Neural cell (in vitro differentiated cells): ENCODE measurements at regions not wholly inside any gene's neighbourhood (a gene's known extent, or its start where the extent isn't known, plus 50 kb on each side); places are given as distances from the start of the nearest gene placed in this dataset.

Source experiments
- H2AFZ ChIP-seq: fragments of 200-600, 300-800 bp; sonication (generic), shearing (Covaris generic); 2 replicates; pipeline ENCODE4 v1.6.0; 2014; ENCODE audit warnings: low read depth, mild to moderate bottlenecking, antibody characterized with exemption, low read length, moderate library complexity
- H3F3A ChIP-seq: fragments of 200-600 bp; shearing (Covaris generic); 2 replicates; pipeline ENCODE4 v1.6.1; 2016; ENCODE audit warnings: mild to moderate bottlenecking, moderate library complexity, mixed read lengths, antibody characterized with exemption, low read length; ENCODE audit not compliant: insufficient read depth, poor library complexity, severe bottlenecking
- H3K27ac ChIP-seq: fragments of 200-600, 300-800 bp; sonication (generic), shearing (Covaris generic); 2 replicates; pipeline ENCODE4 v1.5.1; 2014; ENCODE audit warnings: mild to moderate bottlenecking, low read length, moderate library complexity
- H3K27me3 ChIP-seq: fragments of 300-800, 200-600 bp; sonication (generic), shearing (Covaris generic); 2 replicates; pipeline ENCODE4 v1.6.0; 2014; ENCODE audit warnings: mild to moderate bottlenecking, low read depth, low read length, moderate library complexity; ENCODE audit not compliant: insufficient read depth
- H3K36me3 ChIP-seq: fragments of 300-800, 200-600 bp; sonication (generic), shearing (Covaris generic); 2 replicates; pipeline ENCODE4 v1.5.1; 2014; ENCODE audit warnings: mild to moderate bottlenecking, antibody characterized with exemption, low read length, moderate library complexity; ENCODE audit not compliant: insufficient read depth
- H3K4me2 ChIP-seq: fragments of 300-800, 200-600 bp; sonication (generic), shearing (Covaris generic); 2 replicates; pipeline ENCODE4 v1.6.0; 2014; ENCODE audit warnings: mild to moderate bottlenecking, low read length
- H3K4me3 ChIP-seq: fragments of 300-800, 200-600 bp; sonication (generic), shearing (Covaris generic); 2 replicates; pipeline ENCODE4 v1.5.1; 2014; ENCODE audit warnings: mild to moderate bottlenecking, low read length, moderate library complexity
- H3K79me2 ChIP-seq: fragments of 200-600 bp; shearing (Covaris generic); replicated peaks from 2 replicates; pipeline ENCODE4 v1.6.0; 2014; ENCODE audit warnings: mild to moderate bottlenecking, low read length, moderate library complexity; ENCODE audit not compliant: insufficient read depth
- H3K9ac ChIP-seq: fragments of 300-800, 200-600 bp; sonication (generic), shearing (Covaris generic); 2 replicates; pipeline ENCODE4 v1.6.1; 2016; ENCODE audit warnings: mild to moderate bottlenecking, low read length, mixed read lengths
- H3K9me2 ChIP-seq: fragments of 200-600 bp; shearing (Covaris generic); 2 replicates; pipeline ENCODE4 v1.6.1; 2016; ENCODE audit warnings: mild to moderate bottlenecking, low read length, mixed read lengths; ENCODE audit not compliant: insufficient read depth
- H3K9me3 ChIP-seq: fragments of 200-600, 300-800 bp; sonication (generic), shearing (Covaris generic); 2 replicates; pipeline ENCODE4 v1.6.1; 2016; ENCODE audit warnings: mild to moderate bottlenecking, mixed run types, low read length, moderate library complexity, mixed read lengths
- H4K20me1 ChIP-seq: fragments of 200-600 bp; shearing (Covaris generic); 2 replicates; pipeline ENCODE4 v1.6.1; 2016; ENCODE audit warnings: mild to moderate bottlenecking, mixed run types; ENCODE audit not compliant: insufficient read depth
- EP300 ChIP-seq: fragments of 450-650 bp; conservative IDR thresholded peaks from 2 replicates; pipeline ENCODE4 v1.6.1; 2014; ENCODE audit warnings: antibody characterized with exemption, mild to moderate bottlenecking, moderate library complexity; ENCODE audit not compliant: poor library complexity, severe bottlenecking
- EZH2 ChIP-seq: fragments of 200-600, 300-800 bp; shearing (Covaris generic), sonication (generic); IDR thresholded peaks from 2 replicates; pipeline ENCODE4 v1.6.1; 2014; ENCODE audit warnings: antibody characterized with exemption, low read length, borderline replicate concordance, mild to moderate bottlenecking; ENCODE audit not compliant: insufficient read depth, poor library complexity, severe bottlenecking
- MXI1 ChIP-seq: fragments of 450-650 bp; conservative IDR thresholded peaks from 2 replicates; pipeline ENCODE4 v1.6.1; 2014; ENCODE audit warnings: antibody characterized with exemption, mild to moderate bottlenecking; ENCODE audit not compliant: poor library complexity, severe bottlenecking
- POLR2AphosphoS5 ChIP-seq: IDR thresholded peaks from 2 replicates; pipeline ENCODE4 v1.6.1; 2012
- RAD21 ChIP-seq: fragments of 450-650 bp; conservative IDR thresholded peaks from 2 replicates; pipeline ENCODE4 v1.6.1; 2014; ENCODE audit warnings: antibody characterized with exemption, mild to moderate bottlenecking, moderate library complexity
- SMC3 ChIP-seq: fragments of 450-650 bp; conservative IDR thresholded peaks from 2 replicates; pipeline ENCODE4 v1.6.1; 2014; ENCODE audit warnings: antibody characterized with exemption, mild to moderate bottlenecking, moderate library complexity; ENCODE audit not compliant: poor library complexity
- TAF1 ChIP-seq: IDR thresholded peaks from 2 replicates; pipeline ENCODE4 v1.6.1; 2012; ENCODE audit warnings: low read depth
- TF ChIP-seq, protein P1 (sequence below): IDR thresholded peaks from 2 replicates; pipeline ENCODE4 v1.6.1; 2012; ENCODE audit warnings: borderline replicate concordance
- TF ChIP-seq, protein P2 (sequence below): fragments of 450-650 bp; IDR thresholded peaks from 2 replicates; pipeline ENCODE4 v1.5.1; 2014; ENCODE audit warnings: antibody characterized with exemption, mild to moderate bottlenecking, moderate library complexity; ENCODE audit not compliant: poor library complexity, severe bottlenecking

DNA sequence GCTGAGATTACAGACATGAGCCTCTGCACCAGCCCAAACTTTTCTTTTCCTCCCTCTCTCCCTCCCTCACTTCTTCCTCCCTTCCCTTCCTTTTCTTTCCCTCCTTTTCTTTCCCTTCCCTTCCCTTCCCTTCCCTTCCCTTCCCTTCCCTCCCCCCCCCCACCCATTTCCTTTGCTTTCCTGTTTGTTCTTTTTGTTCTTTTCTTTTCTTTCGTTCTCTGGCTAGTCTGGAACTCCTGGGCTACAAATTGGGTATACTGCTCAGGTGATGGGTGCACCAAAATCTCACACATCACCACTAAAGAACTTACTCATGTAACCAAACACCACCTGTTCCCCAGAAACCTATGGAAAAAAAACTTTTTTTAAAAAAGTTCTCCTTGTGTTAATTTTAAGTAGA, 174.8 kb upstream of the CHODL start:
- Histone ChIP-seq H2AFZ (no peak overlapping the region), H3K9ac (no peak overlapping the region), H3K36me3 (no peaks in the 10 kb centered on the region), H3K27ac (no peak overlapping the region), H4K20me1 (no peaks in the 10 kb centered on the region), H3K4me3 (no peak overlapping the region), H3K9me3 (no peaks in the 10 kb centered on the region), H3K4me2 (no peak overlapping the region), H3K9me2 (no peaks in the 10 kb centered on the region), H3K27me3 (no peaks in the 10 kb centered on the region), H3K79me2 (no peaks in the 10 kb centered on the region), H3F3A (no peaks in the 10 kb centered on the region)
- TF ChIP-seq, protein P1, sequence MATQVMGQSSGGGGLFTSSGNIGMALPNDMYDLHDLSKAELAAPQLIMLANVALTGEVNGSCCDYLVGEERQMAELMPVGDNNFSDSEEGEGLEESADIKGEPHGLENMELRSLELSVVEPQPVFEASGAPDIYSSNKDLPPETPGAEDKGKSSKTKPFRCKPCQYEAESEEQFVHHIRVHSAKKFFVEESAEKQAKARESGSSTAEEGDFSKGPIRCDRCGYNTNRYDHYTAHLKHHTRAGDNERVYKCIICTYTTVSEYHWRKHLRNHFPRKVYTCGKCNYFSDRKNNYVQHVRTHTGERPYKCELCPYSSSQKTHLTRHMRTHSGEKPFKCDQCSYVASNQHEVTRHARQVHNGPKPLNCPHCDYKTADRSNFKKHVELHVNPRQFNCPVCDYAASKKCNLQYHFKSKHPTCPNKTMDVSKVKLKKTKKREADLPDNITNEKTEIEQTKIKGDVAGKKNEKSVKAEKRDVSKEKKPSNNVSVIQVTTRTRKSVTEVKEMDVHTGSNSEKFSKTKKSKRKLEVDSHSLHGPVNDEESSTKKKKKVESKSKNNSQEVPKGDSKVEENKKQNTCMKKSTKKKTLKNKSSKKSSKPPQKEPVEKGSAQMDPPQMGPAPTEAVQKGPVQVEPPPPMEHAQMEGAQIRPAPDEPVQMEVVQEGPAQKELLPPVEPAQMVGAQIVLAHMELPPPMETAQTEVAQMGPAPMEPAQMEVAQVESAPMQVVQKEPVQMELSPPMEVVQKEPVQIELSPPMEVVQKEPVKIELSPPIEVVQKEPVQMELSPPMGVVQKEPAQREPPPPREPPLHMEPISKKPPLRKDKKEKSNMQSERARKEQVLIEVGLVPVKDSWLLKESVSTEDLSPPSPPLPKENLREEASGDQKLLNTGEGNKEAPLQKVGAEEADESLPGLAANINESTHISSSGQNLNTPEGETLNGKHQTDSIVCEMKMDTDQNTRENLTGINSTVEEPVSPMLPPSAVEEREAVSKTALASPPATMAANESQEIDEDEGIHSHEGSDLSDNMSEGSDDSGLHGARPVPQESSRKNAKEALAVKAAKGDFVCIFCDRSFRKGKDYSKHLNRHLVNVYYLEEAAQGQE = no peak
- TF ChIP-seq, protein P2, sequence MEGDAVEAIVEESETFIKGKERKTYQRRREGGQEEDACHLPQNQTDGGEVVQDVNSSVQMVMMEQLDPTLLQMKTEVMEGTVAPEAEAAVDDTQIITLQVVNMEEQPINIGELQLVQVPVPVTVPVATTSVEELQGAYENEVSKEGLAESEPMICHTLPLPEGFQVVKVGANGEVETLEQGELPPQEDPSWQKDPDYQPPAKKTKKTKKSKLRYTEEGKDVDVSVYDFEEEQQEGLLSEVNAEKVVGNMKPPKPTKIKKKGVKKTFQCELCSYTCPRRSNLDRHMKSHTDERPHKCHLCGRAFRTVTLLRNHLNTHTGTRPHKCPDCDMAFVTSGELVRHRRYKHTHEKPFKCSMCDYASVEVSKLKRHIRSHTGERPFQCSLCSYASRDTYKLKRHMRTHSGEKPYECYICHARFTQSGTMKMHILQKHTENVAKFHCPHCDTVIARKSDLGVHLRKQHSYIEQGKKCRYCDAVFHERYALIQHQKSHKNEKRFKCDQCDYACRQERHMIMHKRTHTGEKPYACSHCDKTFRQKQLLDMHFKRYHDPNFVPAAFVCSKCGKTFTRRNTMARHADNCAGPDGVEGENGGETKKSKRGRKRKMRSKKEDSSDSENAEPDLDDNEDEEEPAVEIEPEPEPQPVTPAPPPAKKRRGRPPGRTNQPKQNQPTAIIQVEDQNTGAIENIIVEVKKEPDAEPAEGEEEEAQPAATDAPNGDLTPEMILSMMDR = no peak
- no peak for TF ChIP-seq RAD21
- no peak for TF ChIP-seq SMC3
- no peak for TF ChIP-seq MXI1
- TF ChIP-seq TAF1 = no peak
- no peak for TF ChIP-seq EZH2
- TF ChIP-seq EP300 = no peak
- no peak for TF ChIP-seq POLR2AphosphoS5

DNA sequence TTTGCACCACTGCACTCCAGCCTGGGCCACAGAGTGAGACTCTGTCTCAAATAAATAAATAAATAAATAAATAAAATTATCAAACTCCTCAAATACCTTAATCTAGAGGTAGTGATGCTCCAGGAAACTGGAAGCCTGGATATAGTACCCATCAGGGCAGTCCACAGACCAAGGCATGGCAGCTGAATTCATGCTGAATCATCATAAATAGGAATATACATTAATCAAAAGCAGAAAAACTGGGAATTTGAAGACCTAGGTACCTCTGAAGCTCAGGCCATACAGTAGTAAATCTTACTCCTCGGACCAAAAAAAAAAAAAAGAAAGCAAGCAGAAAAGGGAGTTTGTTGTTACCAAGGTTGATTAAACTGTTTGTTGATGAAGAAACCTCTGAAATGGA, 184.2 kb upstream of the CHODL start:
- Histone ChIP-seq H3K79me2 (no peaks in the 10 kb centered on the region), H4K20me1 (no peaks in the 10 kb centered on the region), H3K4me2 (no peak overlapping the region), H3K9me3 (no peaks in the 10 kb centered on the region), H3K27me3 (no peaks in the 10 kb centered on the region), H3K4me3 (no peak overlapping the region), H3K9ac (no peak overlapping the region), H3K9me2 (no peaks in the 10 kb centered on the region), H2AFZ (no peak overlapping the region), H3F3A (no peaks in the 10 kb centered on the region), H3K36me3 (no peaks in the 10 kb centered on the region), H3K27ac (no peak overlapping the region)
- no peak for TF ChIP-seq EP300
- no peak for TF ChIP-seq TAF1
- no peak for TF ChIP-seq SMC3
- no peak for TF ChIP-seq POLR2AphosphoS5
- TF ChIP-seq, protein P2 = no peak
- TF ChIP-seq, protein P1 = no peak
- no peak for TF ChIP-seq EZH2
- no peak for TF ChIP-seq RAD21
- no peak for TF ChIP-seq MXI1
